Spleen (tissue), 7 donors: ENCODE measurements at regions not wholly inside any gene's neighbourhood (a gene's known extent, or its start where the extent isn't known, plus 50 kb on each side); places are given as distances from the start of the nearest gene placed in this dataset.
"Not testable (repeated sequence)": the region's sequence is repeated elsewhere in the genome, so short reads cannot be mapped to it uniquely, and the experiment has no call there.

ENCODE experiments used
- CTCF ChIP-seq, 11 experiments: fragments of 200-600 bp in 7 of 11; fragments of 450-650 bp in 4 of 11; sonication (generic) in 4 of 11; IDR thresholded peaks in 8 of 11; conservative IDR thresholded peaks in 3 of 11; 1 replicate in 7 of 11; 2 replicates in 4 of 11; pipeline versions ENCODE4 v1.4.0 to v1.8.0; 2016 to 2021; ENCODE audit warnings: antibody characterized with exemption in 11 of 11, inconsistent platforms in 4 of 11, mild to moderate bottlenecking in 1 of 11
- POLR2A ChIP-seq, 3 donors: fragments of 450-650 bp; IDR thresholded peaks; one replicate each; pipeline ENCODE4 v1.5.1; 2017; ENCODE audit warnings: antibody characterized with exemption in 3 of 3, mild to moderate bottlenecking in 1 of 3
- POLR2AphosphoS5 ChIP-seq, 3 donors: sonication (generic); formaldehyde crosslinking; IDR thresholded peaks; one replicate each; pipeline ENCODE4 v1.5.1; 2017; ENCODE audit warnings: antibody characterized with exemption in 3 of 3
- donor health status: DM: no; HTN: no; CAD: no; lungs with moderate emphysema.
- donor health status: DM: no; HTN: no; CAD: no.
- donor health status: DM: no; HTN: no; CAD: no.

- TF ChIP-seq POLR2A (IDR thresholded peaks at IDR 0.05); CTCF (IDR thresholded peaks at IDR 0.05 in 8 of 11, conservative IDR thresholded peaks at IDR 0.05 in 3 of 11); POLR2AphosphoS5 (IDR thresholded peaks at IDR 0.05): not testable (repeated sequence)
Measured at GRCh38 chr1:234802586-234802985, 192.6 kb upstream of the IRF2BP2 start.
